ENCODE measurements at regions not wholly inside any gene's neighbourhood (a gene's known extent, or its start where the extent isn't known, plus 50 kb on each side); places are given as distances from the start of the nearest gene placed in this dataset.

- DNase-seq (ENCODE audit: low spot score), result no peak
Observed at GRCh38 chr21:36554411-36555157, 74.7 kb upstream of the CLDN14 start.

GRCh38 chr21:36555199-36555800, 75.4 kb upstream of the CLDN14 start:
- no peak for DNase-seq (ENCODE audit: low spot score)

DNA sequence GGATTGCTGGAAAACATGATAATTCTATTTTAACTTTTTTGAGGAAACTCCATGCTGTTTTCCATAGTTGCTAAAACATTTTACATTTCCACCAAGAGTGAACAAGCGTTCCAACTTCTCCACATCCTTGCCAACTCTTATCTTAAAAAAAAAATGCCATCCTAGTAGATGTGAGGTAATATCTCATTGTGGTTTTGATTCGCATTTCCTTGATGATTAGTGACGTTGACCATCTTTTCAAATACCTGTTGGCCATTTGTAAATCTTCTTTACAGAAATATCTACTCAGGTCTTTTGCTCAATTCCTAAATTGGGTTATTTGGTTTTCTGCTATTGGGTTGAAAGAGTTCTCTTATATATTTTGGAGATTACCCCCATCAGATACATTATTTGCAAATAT, 77.4 kb upstream of the CLDN14 start:
- DNase-seq (ENCODE audit: low spot score), result no peak

DNA sequence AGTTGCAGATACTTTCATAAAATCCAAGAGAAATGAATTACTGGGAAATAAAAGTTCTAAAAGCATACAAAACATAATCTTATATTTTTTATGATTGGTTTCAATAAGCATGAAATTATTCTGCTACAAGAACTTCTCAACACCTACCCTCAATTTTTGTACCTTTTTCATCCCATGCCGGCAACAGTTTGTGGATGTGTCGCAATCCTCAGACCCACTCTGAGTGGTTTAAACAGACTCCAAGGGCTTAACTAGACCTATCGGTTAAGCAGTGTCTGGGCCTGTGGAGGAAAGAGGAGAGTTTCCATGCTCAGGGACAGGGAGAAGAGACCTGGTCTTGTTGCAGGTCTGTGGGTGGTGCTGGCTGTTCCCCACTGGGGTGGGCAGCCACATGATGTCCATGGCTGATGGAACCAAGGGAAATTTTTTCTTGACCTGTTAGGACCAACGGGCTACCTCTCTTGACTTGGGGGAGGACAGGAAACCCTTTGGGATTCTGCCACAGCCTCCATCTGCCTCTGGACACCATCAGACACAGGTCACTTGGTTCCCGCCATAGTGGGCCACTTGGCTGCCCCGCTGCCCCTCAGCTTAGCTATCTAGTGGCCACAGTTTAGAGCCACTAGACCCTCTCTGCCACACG, 81.1 kb upstream of the CLDN14 start:
- DNase-seq (ENCODE audit: low spot score), result no peak

GRCh38 chr21:36563341-36563926, 83.5 kb upstream of the CLDN14 start:
- no peak for DNase-seq (ENCODE audit: low spot score)

GRCh38 chr21:36564647-36565046, 84.7 kb upstream of the CLDN14 start:
- DNase-seq (ENCODE audit: low spot score), result no peak

GRCh38 chr21:36565540-36565939, 85.6 kb upstream of the CLDN14 start:
- DNase-seq (ENCODE audit: low spot score), result no peak

DNA sequence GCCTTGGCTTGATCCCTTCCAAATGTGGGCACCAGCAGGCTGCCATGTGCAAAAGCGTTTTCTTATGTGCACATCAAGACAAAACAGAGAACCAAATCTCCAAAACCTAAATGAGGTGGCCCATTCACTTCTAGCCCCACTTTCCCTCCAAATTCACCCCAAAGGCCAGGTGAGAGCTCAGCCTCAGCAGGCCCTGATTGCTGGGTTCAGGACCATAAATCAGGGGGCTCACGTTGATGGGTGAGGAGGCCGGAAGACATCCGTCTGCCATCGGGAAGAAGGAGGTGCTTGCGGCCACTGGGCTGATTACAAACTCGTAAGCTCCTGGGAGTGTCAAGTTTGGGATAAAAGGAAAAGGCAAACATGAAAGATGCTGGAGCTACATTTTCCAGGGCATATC, 86.7 kb upstream of the CLDN14 start:
- no peak for DNase-seq (ENCODE audit: low spot score)

DNA sequence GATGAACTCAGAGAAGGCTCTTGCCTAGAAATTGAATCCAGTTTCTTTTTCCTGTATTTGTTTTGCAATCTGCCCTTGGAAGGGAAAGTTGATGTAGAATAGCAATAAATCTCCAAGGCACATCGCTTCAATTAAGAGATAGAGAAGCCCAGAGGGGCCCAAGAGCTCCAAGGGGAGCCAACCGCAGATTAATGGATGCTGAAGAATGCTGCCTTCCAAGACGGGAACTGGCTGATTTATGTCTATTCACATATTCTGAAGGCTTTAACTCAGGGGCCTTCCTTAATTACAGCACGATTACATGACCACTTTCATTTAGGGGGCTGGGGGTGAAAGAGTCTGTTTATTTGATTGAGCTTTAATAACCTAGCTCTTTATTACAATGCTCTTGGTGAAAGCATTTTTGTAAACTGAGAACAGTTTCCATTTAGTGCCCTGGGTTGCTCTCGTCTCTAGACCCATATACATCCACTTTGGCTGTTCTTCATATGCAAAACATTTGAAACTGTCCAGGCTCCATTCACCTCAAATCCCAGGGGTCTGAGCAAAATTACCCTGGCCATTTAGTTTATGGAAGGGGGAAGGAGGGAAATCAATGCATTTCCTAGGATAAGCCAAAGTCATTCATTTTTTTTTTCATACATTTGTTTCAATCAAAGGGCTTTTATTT, 87.4 kb upstream of the CLDN14 start:
- DNase-seq (ENCODE audit: low spot score), result no peak

DNA sequence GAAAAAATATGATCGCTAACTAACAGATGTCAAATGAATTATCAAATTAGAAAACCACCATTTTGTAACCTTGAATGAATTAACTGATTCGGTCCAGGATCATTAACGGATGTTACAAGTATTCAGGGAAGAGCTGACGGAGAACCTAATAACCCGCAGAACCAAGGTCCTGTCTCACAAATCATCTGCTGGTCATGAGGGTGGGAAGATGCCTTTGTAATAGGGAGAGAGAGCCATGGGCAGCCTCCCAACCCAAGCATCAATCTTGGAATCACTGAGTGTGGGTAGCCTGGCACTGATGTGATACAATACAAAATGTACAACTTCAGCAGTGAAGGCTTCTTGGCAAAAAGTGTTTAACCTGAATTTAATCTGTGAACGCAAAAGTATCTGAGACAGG, 89.6 kb upstream of the CLDN14 start:
- DNase-seq (ENCODE audit: low spot score), result no peak

- no peak for DNase-seq (ENCODE audit: low spot score)
Observed at GRCh38 chr21:36571556-36571955, 91.6 kb upstream of the CLDN14 start.

GRCh38 chr21:36572039-36572438, 92.1 kb upstream of the CLDN14 start:
- DNase-seq (ENCODE audit: low spot score), result no peak

DNA sequence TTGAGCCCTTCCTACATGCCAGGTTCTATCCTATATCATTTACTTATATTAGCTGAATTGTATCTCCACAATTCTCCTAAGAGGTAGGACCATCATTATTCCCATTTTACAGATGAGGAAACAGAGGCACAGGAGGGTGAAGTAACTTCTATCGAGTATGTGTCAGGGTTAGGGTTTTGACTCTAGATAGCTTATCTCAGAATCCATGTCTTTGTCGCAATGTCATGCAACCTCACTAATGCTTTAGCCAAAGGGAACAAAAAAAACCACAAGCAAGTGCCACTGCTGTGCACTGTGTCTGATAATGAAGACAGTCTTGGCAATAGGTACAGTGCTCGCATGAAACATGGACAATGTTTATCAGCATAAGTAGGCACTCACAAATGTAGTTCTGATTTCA, 95.4 kb upstream of the CLDN14 start:
- no peak for DNase-seq (ENCODE audit: low spot score)

- no peak for DNase-seq (ENCODE audit: low spot score)
Observed at GRCh38 chr21:36576441-36576840, 96.5 kb upstream of the CLDN14 start.

DNA sequence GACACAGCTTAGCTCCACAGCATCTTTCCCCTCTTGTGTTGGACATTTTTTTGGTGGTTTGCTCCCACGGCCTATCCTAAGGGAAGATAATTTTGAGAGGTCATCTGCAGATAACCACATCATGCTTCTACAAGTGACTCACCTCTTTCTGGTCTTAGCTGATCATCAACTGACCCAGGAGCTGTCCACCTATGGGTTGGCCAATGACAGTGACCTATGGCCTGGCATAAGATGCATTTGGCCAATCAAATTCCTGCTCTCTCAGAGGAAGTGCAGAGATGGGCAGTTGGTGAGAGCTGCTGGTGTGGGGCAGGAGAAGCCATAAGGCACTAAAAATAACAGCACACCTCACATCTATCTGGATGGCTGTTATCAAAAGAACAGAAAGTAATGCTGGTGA, 100.0 kb upstream of the CLDN14 start:
- no peak for DNase-seq (ENCODE audit: low spot score)

DNA sequence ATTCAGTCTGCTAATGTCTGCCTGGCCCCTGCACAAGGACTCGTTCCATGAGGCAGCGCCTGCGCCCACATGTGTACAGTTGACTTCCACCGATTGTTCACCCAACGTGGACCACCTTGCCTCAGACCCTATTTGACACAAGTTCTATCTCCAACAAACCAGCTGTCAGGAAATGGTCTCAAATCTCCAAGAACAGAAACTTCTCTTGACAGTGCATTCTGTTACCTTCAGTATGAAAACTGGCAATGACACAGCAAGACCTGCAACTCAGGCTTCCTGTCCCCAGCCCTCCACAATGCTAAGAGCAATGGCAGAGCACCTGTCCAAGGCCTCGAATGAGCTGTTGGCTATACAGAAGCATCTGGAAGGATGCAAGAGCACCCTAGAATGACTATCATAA, 102.3 kb upstream of the CLDN14 start:
- DNase-seq (ENCODE audit: low spot score), result no peak

DNA sequence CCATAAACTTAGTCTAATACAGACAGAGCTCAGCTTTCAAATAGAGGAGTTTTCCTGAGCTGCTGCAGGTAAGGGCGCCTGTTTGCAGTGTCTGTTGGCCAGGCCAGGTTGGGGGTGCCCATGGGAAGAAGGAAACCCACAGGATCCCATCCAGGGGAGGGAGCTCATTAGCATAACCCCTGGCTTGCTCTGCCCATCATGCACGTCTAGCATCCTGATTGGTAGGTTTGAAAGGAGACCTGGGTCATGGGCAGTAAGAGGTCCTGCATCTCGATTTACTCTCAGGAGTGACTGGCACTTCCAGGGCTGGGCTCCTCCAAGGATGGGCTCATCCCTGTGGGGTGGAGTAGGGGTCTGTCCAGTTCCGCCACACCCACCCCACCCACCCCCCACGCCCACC, 103.7 kb upstream of the CLDN14 start:
- DNase-seq (ENCODE audit: low spot score), result no peak

DNA sequence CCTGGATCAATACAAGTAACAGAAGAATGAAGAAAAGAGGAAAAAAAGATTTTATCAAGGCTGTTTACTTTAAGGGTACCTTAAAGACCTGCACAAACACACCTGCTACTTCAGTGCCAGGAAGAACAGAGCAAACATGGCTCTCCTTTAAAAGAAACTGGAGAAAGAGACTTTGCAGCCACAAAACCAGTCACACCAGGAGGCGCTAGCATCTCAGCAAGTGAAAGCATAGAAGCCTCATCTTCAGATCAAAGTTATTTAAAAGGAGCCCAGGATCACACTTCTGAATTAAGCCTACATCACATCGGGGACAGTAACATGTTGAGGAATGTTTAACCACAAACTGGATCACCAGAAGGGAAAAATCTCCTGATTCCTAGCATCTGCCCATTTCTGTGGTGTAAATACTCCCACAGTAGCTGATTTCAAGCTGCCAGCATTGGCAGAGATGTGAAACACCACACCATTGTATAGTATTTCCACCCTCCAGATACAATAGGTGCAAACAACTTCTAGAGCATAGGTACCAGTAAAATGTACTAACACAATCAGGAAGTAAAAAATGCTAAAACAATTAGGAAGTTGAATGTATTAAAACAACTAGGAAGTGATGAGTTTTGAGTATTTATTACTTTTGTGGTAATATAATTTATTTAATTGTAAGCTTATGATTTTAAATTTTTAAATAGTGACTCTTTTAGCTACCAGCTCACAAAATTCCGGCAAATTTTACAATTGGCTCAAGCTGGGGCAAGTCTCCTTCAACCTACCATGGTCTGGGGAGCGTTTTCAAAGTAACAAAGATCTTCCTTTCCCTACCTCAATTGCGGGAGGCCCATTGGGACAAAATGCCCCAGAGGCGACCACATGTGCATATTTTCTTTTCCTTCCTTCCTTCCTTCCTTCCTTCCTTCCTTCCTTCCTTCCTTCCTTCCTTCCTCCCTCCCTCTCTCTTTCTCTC, 105.3 kb upstream of the CLDN14 start:
- DNase-seq (ENCODE audit: low spot score), result no peak

DNA sequence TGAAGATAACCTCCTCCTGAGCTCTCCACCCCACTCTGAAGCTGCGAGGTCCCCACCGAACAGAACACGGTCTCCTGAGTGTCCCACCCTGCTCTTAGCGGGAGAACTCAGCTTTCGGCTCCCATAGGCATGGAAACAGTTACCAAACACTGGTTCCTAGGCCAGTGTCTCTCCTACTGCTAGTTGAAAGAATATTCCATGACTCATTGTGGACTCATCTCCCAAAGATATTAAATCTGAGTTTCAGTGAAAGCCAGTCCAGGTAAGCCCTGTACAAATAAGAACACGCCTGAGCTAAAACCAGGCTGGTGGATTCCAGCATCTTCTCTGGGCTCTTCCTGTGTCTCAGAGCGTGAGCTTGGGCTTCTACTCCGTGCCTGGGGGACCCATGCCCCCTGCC, 107.5 kb upstream of the CLDN14 start:
- DNase-seq (ENCODE audit: low spot score), result no peak

GRCh38 chr21:36589352-36589971, 109.5 kb upstream of the SIM2 start:
- DNase-seq (ENCODE audit: low spot score), result peak; percentile 30

Data from HuH-7 (cell line).